ENCODE measurements at regions not wholly inside any gene's neighbourhood (a gene's known extent, or its start where the extent isn't known, plus 50 kb on each side); places are given as distances from the start of the nearest gene placed in this dataset.

GRCh38 chr12:91978143-91978542 lies 167.5 kb downstream of the BTG1 start:
- DNase-seq (ENCODE audit: extremely low spot score, insufficient read length, low read depth): no peak
- no peak for FAIRE-seq

DNA sequence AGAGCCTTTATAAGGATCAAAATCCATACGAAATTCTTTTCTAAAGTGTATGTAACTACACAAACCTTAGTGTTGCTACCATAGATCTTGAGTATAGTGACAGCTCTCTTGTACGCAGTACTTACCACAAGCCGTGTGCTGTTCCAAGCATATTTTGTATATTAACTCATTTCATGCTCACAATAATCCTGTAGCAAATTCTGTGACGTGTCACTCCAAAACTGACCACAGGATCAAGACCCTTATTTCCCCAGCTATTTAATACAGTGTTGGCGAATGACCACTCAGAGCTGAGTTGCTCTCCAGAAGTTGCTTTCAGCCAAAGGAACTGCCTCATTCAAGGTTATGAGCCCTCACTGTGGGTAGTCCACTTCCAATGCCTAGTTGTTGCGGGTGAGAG lies 169.8 kb downstream of the BTG1 start:
- DNase-seq (ENCODE audit: extremely low spot score, insufficient read length, low read depth) (no peak), FAIRE-seq (no peak)

DNA sequence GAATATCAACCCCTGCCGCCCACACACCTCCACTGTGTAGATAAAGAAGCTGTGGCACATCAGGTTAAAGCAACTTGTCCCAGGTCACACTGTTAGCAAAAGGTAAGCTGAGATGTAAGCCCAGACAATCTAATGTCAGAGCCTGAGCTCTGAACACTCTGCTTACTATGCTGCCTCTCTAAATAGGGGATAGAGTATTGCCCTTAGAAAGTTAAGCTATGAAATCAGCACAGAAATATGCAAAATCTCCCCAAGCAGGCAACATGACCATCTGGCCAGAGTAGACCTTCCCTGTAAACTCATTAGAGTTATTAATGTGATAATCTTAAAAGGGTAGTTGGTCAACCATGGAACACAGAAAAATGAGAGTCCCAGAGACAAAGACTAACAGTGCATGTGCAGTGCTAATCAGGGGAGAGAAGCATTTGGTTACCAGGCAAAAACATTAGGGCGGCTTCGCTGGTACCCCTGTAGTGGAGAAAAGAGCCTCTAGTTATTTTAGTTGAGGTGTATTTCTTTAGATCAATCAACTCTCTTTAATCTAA lies 171.0 kb downstream of the BTG1 start:
- no peak for DNase-seq (ENCODE audit: extremely low spot score, insufficient read length, low read depth)
- no peak for FAIRE-seq

DNA sequence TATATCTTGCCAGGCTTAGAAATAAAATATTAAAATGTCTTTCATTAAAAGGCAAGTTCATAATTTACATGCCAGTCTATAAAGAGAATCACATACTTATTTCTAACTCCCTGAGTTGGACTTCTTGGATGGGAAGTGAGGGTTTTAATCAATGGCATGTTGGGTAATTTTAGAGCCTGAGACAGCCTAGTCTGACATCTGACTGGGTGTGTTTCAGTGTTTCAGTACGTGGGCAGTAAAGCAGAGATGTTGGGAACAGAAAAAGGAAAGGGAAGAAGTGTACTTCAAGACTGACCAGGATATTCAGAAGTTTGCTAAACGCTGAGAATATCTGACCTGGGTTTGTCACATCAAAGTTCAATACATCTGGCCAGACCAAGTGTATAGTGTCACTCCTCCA lies 171.8 kb downstream of the BTG1 start:
- FAIRE-seq (no peak), DNase-seq (ENCODE audit: extremely low spot score, insufficient read length, low read depth) (no peak)

DNA sequence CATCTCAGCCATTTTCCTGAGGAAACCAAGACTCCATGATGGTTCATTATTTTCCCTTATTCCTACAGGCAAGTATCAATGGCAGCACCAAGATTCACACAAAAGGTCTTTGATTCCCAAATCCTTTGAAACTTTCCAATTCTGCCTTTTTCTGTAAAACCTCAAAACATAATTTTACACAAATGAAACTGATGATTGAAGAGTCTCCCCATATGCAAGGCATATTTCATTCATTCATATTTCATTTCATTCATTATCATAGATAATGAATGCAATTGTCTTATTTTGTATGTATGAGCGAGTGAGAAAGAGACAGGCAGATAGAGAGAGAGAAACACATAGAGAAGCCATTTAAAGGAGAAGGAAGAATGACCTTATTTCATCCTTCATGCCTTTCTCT lies 172.8 kb downstream of the BTG1 start:
- DNase-seq (ENCODE audit: extremely low spot score, insufficient read length, low read depth): no peak
- no peak for FAIRE-seq

DNA sequence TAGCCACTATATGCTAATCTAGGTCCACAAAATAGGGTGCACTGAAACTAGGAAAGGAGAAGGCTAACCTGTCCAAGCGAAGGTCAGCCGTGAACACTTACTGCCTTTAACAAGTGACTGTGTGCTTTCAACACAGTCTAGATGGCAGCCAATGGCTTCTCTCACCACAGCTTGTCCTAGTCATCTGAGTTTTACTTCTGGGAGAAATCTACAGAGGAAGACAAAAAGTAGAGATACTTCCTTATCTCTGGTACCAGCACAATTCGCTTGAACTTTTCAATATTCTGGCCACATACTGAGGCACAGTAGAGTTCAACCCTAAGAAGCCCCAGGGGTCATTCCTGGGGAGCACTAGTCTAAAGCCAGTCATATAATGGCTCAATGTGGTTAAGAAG lies 176.9 kb downstream of the BTG1 start:
- no peak for FAIRE-seq

GRCh38 chr12:91968076-91968776 lies 177.4 kb downstream of the BTG1 start:
- DNase-seq (ENCODE audit: extremely low spot score, insufficient read length, low read depth) (no peak), FAIRE-seq (no peak)

More for the DNA sequence above, 176.9 kb downstream of the BTG1 start:
- DNase-seq (ENCODE audit: extremely low spot score, insufficient read length, low read depth): no peak

DNA sequence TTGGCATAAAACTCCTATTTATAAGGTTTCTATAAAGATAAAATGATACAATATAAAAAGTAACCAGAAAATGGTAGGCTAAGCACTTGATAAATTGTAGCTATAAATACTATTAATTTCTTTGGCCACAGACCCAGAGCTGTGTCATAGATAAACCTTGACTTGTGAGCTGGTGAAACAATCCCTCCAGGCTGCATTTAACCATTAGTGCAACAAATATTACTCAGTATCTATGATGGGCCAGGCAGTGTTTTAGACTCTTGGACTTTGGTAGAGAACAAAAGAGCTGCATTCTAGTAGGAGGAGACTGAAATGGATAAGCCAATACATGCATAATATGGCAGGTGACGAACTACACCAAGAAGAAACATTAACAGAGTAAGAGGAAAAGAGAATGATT lies 178.1 kb downstream of the BTG1 start:
- FAIRE-seq (no peak), DNase-seq (ENCODE audit: extremely low spot score, insufficient read length, low read depth) (no peak)

- DNase-seq (ENCODE audit: extremely low spot score, insufficient read length, low read depth) (no peak), FAIRE-seq (no peak)
These were observed 179.9 kb downstream of the BTG1 start for GRCh38 chr12:91965781-91966180.

GRCh38 chr12:91964501-91964900 lies 181.1 kb downstream of the BTG1 start:
- FAIRE-seq (no peak), DNase-seq (ENCODE audit: extremely low spot score, insufficient read length, low read depth) (no peak)

DNA sequence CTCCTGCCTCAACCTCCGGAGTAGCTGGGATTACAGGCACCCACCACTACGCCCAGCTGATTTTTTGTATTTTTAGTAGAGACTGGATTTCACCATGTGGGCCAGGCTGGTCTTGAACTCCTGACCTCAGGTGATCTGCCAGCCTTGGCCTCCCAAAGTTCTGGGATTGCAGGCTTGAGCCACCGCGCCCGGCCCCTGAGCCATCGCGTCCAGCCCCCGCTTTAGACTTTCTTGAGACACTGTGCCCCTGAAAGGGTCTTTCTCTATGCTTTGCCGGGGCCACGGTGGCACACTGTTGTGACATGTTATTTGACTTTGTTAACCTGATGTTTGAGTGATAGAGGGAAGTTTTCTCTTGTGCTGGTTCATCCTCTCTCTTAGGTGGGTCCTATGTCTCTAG lies 186.4 kb downstream of the BTG1 start:
- DNase-seq (ENCODE audit: extremely low spot score, insufficient read length, low read depth): no peak
- no peak for FAIRE-seq

DNA sequence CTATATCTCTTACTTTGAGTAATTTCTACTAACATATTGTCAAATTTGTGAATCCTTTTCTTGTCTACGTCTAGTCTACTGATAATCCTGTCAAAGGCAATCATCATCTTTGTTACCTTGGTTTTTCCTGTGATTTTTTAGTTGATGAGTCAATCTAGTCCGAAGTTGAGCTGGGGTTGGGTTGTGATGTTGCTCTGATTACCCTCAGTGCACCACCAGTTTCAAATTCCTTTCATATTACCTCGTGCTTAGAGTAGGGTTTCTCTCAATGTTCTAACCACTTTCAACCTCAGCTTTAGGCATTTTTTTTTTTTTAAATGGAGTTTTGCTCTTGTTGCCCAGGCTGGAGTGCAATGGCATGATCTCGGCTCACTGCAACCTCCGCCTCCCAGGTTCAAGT lies 186.8 kb downstream of the BTG1 start:
- DNase-seq (ENCODE audit: extremely low spot score, insufficient read length, low read depth) (no peak), FAIRE-seq (peak; percentile 36)

- no peak for FAIRE-seq
- no peak for DNase-seq (ENCODE audit: extremely low spot score, insufficient read length, low read depth)
These were observed 190.9 kb downstream of the BTG1 start for GRCh38 chr12:91954747-91955146.

- FAIRE-seq: no peak
- no peak for DNase-seq (ENCODE audit: extremely low spot score, insufficient read length, low read depth)
These were observed 191.3 kb downstream of the BTG1 start for GRCh38 chr12:91954326-91954725.

GRCh38 chr12:91952916-91953315 lies 192.7 kb downstream of the BTG1 start:
- FAIRE-seq: peak; percentile 51
- no peak for DNase-seq (ENCODE audit: extremely low spot score, insufficient read length, low read depth)

DNA sequence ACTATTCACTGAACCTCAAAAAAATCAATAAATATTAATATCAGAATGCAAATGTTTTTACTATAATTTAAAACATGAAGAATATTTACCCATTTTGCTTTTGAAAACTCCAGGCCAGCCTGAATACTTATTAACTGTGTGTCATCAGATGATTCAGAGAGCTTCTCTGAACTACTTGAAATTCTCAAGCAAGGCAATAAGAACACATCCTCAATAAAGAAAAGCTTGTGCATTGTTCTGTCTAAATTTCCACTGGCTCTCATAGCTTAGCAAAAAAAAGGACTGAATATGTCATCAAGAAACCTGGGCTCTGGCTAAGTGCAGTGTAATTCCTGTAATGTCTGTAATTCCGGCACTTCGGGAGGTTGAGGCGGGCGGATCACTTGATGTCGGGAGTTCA lies 194.1 kb downstream of the BTG1 start:
- DNase-seq (ENCODE audit: extremely low spot score, insufficient read length, low read depth) (no peak), FAIRE-seq (no peak)

GRCh38 chr12:91948504-91948903 lies 197.1 kb downstream of the BTG1 start:
- no peak for DNase-seq (ENCODE audit: extremely low spot score, insufficient read length, low read depth)
- FAIRE-seq: no peak

GRCh38 chr12:91947459-91947858 lies 198.2 kb downstream of the BTG1 start:
- no peak for DNase-seq (ENCODE audit: extremely low spot score, insufficient read length, low read depth)
- FAIRE-seq: peak; percentile 21

GRCh38 chr12:91944637-91945036 lies 201.0 kb downstream of the BTG1 start:
- DNase-seq (ENCODE audit: extremely low spot score, insufficient read length, low read depth) (no peak), FAIRE-seq (no peak)

- FAIRE-seq: no peak
- no peak for DNase-seq (ENCODE audit: extremely low spot score, insufficient read length, low read depth)
These were observed 204.6 kb downstream of the BTG1 start for GRCh38 chr12:91940826-91941570.

GRCh38 chr12:91940322-91940721 lies 205.3 kb downstream of the BTG1 start:
- no peak for DNase-seq (ENCODE audit: extremely low spot score, insufficient read length, low read depth)
- FAIRE-seq: no peak
